Epithelial cell of esophagus (primary cell): ENCODE measurements at regions not wholly inside any gene's neighbourhood (a gene's known extent, or its start where the extent isn't known, plus 50 kb on each side); places are given as distances from the start of the nearest gene placed in this dataset.
A peak's percentile ranks its signal among the peaks of the same experiment; 100 is the strongest.

Experiments
- DNase-seq: peaks from one replicate; pipeline ENCODE4 v3.0.0; 2010; ENCODE audit warnings: low read depth
- H3K4me3 ChIP-seq: 2 replicates; pipeline ENCODE4 v1.5.1; 2011; ENCODE audit warnings: mild to moderate bottlenecking, low read length, control low read depth
- TF ChIP-seq, protein P1 (sequence below): IDR thresholded peaks from 2 replicates; pipeline ENCODE4 v1.5.1; 2011; ENCODE audit warnings: low read depth, mild to moderate bottlenecking, low read length, control low read depth, inconsistent platforms; ENCODE audit not compliant: insufficient read depth; ENCODE audit errors: missing control alignments

GRCh38 chr3:81045976-81046375 lies 715.5 kb downstream of the GBE1 start:
- TF ChIP-seq, protein P1, sequence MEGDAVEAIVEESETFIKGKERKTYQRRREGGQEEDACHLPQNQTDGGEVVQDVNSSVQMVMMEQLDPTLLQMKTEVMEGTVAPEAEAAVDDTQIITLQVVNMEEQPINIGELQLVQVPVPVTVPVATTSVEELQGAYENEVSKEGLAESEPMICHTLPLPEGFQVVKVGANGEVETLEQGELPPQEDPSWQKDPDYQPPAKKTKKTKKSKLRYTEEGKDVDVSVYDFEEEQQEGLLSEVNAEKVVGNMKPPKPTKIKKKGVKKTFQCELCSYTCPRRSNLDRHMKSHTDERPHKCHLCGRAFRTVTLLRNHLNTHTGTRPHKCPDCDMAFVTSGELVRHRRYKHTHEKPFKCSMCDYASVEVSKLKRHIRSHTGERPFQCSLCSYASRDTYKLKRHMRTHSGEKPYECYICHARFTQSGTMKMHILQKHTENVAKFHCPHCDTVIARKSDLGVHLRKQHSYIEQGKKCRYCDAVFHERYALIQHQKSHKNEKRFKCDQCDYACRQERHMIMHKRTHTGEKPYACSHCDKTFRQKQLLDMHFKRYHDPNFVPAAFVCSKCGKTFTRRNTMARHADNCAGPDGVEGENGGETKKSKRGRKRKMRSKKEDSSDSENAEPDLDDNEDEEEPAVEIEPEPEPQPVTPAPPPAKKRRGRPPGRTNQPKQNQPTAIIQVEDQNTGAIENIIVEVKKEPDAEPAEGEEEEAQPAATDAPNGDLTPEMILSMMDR = no peak
- H3K4me3 ChIP-seq = no peak overlapping the region
- no peak for DNase-seq

DNA sequence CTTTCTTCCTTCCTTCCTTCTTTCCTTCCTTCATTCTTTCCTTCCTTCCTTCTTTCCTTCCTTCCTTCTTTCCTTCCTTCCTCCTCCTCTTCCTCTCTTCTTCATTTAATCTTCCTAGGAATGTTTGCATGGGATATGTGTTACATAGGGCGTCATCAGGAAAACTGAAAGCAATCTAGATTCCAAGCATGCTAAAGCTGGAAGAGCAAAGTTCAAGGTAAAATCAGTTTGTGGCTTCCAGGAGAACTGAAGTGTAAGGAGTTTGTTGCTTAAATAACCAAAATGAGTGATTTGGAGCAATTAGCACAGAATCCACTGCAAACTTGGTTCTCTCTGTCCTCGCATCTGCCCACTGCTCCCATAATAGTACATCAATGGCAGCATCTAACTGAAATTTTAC lies 716.2 kb downstream of the GBE1 start:
- H3K4me3 ChIP-seq = no peak overlapping the region
- TF ChIP-seq, protein P1 = no peak
- no peak for DNase-seq

DNA sequence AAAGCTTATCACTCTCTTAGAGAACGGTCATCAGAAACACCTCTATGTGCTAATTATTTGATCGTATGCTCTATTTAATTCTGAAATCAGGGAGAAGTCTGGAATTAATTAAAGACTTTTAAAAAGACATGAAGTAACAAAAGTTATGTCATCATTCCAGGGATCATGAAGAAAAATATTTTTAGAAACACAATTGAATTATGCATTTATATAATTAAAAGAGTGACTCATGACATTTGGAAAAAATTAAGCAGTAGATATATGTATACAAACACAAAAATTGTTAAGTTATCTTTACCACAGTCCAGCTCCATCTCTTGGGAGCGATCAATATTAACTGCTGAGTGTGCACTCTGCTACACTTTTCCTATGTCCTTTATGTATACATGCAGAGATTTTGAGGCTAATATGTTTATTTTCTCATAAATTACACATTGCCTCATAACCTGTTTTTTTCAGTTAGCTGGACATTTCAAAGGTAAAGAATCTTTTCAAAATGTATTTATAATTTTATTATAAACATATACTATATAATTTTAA lies 717.7 kb downstream of the GBE1 start:
- H3K4me3 ChIP-seq = no peak overlapping the region
- DNase-seq = no peak
- TF ChIP-seq, protein P1 = no peak

GRCh38 chr3:81043009-81043408 lies 718.4 kb downstream of the GBE1 start:
- DNase-seq = no peak
- H3K4me3 ChIP-seq = no peak overlapping the region
- TF ChIP-seq, protein P1 = no peak

DNA sequence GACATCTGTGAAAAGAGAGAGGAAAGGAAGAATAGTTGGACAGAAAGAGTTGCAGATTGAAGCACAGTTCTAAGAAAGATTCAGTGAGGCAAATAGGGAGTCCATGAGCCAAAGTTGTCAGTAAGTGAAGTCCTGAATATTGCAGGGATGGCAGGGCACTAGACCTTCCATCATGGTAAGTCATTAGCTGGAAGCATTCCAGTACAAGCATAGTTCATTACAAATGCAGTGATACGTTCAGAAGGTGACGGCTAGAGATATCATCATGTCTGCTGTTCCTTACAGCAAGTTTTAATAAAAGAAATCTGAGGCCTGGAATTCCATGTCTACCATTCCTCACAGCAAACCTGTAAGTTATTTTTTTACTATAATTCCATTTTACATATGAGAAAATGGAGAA lies 720.1 kb downstream of the GBE1 start:
- no peak overlapping the region for H3K4me3 ChIP-seq
- peak; percentile 1 for DNase-seq
- TF ChIP-seq, protein P1 = no peak

- no peak for DNase-seq
- TF ChIP-seq, protein P1 = no peak
- H3K4me3 ChIP-seq = no peak overlapping the region
These were observed 721.3 kb downstream of the GBE1 start for GRCh38 chr3:81040107-81040506.

- H3K4me3 ChIP-seq = no peak overlapping the region
These were observed 727.8 kb downstream of the GBE1 start for GRCh38 chr3:81033684-81034083.

More at GRCh38 chr3:81033684-81034083, 727.8 kb downstream of the GBE1 start:
- no peak for DNase-seq
- TF ChIP-seq, protein P1 = no peak
